H1 (cell line): ENCODE measurements at regions not wholly inside any gene's neighbourhood (a gene's known extent, or its start where the extent isn't known, plus 50 kb on each side); places are given as distances from the start of the nearest gene placed in this dataset.
A peak's percentile ranks its signal among the peaks of the same experiment; 100 is the strongest.

ENCODE experiments used
- BACH1 ChIP-seq: IDR thresholded peaks from 2 replicates; pipeline ENCODE4 v1.6.1; 2012; ENCODE audit warnings: low read length, improper control_type of control experiment
- CEBPB ChIP-seq: IDR thresholded peaks from 2 replicates; pipeline ENCODE4 v1.6.1; 2012; ENCODE audit warnings: low read depth, low read length
- CHD1 ChIP-seq: IDR thresholded peaks from 2 replicates; pipeline ENCODE4 v1.6.1; 2012; ENCODE audit warnings: low read depth, low read length, improper control_type of control experiment
- CHD2 ChIP-seq: IDR thresholded peaks from 2 replicates; pipeline ENCODE4 v1.6.1; 2012; ENCODE audit warnings: low read length, improper control_type of control experiment
- EP300 ChIP-seq, 2 experiments: IDR thresholded peaks; 1 replicate in 1 of 2; 2 replicates in 1 of 2; pipeline ENCODE4 v1.6.1; 2011 to 2012; ENCODE audit warnings: low read depth in 2 of 2, low read length in 2 of 2, mild to moderate bottlenecking in 2 of 2, borderline replicate concordance in 1 of 2, inconsistent platforms in 1 of 2, moderate library complexity in 1 of 2
- EZH2 ChIP-seq: fragments of 200-600 bp; sonication (generic); IDR thresholded peaks from 2 replicates; pipeline ENCODE4 v1.7.1; 2012; ENCODE audit warnings: low read depth, mild to moderate bottlenecking, moderate library complexity, low read length, inconsistent platforms; ENCODE audit not compliant: severe bottlenecking
- FOSL1 ChIP-seq: IDR thresholded peaks from 2 replicates; pipeline ENCODE4 v1.6.1; 2011; ENCODE audit warnings: mild to moderate bottlenecking, low read depth, low read length, moderate library complexity; ENCODE audit not compliant: insufficient read depth
- GTF2F1 ChIP-seq: IDR thresholded peaks from 2 replicates; pipeline ENCODE4 v1.6.1; 2012; ENCODE audit warnings: low read depth, low read length, improper control_type of control experiment, borderline replicate concordance
- KDM5A ChIP-seq: fragments of 200-600 bp; IDR thresholded peaks from 2 replicates; pipeline ENCODE4 v1.7.1; 2012; ENCODE audit warnings: mild to moderate bottlenecking, low read length, inconsistent platforms, mixed read lengths
- MAFK ChIP-seq: IDR thresholded peaks from 2 replicates; pipeline ENCODE4 v1.6.1; 2012; ENCODE audit warnings: low read depth, mild to moderate bottlenecking, improper control_type of control experiment, low read length
- NRF1 ChIP-seq: IDR thresholded peaks from 2 replicates; pipeline ENCODE4 v1.6.1; 2011; ENCODE audit warnings: mild to moderate bottlenecking, low read depth, low read length, improper control_type of control experiment
- POLR2A ChIP-seq, 2 experiments: IDR thresholded peaks; 1 replicate in 1 of 2; 2 replicates in 1 of 2; pipeline ENCODE4 v1.6.1; 2011; ENCODE audit warnings: low read depth in 2 of 2, low read length in 2 of 2, mild to moderate bottlenecking in 2 of 2; ENCODE audit errors: control extremely low read depth in 1 of 2
- RAD21 ChIP-seq, 2 experiments: IDR thresholded peaks in 1 of 2; conservative IDR thresholded peaks in 1 of 2; 2 replicates each; pipeline ENCODE4 v1.6.1; 2011; ENCODE audit warnings: low read depth in 2 of 2, low read length in 2 of 2, improper control_type of control experiment in 1 of 2, inconsistent platforms in 1 of 2, mild to moderate bottlenecking in 1 of 2, moderate library complexity in 1 of 2
- RXRA ChIP-seq: IDR thresholded peaks from 2 replicates; pipeline ENCODE4 v1.6.1; 2011; ENCODE audit warnings: low read depth, mild to moderate bottlenecking, low read length, moderate library complexity; ENCODE audit not compliant: insufficient read depth
- SIX5 ChIP-seq: IDR thresholded peaks from 2 replicates; pipeline ENCODE4 v1.6.1; 2011; ENCODE audit warnings: mild to moderate bottlenecking, low read depth, low read length
- TAF1 ChIP-seq: IDR thresholded peaks from 2 replicates; pipeline ENCODE4 v1.6.1; 2011; ENCODE audit warnings: mild to moderate bottlenecking, low read depth, low read length
- YY1 ChIP-seq: IDR thresholded peaks from 2 replicates; pipeline ENCODE4 v1.6.1; 2011; ENCODE audit warnings: low read depth, mild to moderate bottlenecking, low read length
- TF ChIP-seq, protein P1 (sequence below): IDR thresholded peaks from 2 replicates; pipeline ENCODE4 v1.6.1; 2012; ENCODE audit warnings: low read length, inconsistent platforms
- TF ChIP-seq, protein P2 (sequence below), 3 experiments: IDR thresholded peaks; 1 replicate in 2 of 3; 2 replicates in 1 of 3; pipeline versions ENCODE4 v1.5.1 to v1.6.1; 2011; ENCODE audit warnings: low read length in 3 of 3, mild to moderate bottlenecking in 3 of 3, inconsistent platforms in 2 of 3, low read depth in 1 of 3, moderate library complexity in 1 of 3; ENCODE audit not compliant: insufficient read depth in 1 of 3; ENCODE audit errors: control extremely low read depth in 1 of 3
- TF ChIP-seq, protein P3 (sequence below): IDR thresholded peaks from 2 replicates; pipeline ENCODE4 v1.6.1; 2012; ENCODE audit warnings: inconsistent platforms

DNA sequence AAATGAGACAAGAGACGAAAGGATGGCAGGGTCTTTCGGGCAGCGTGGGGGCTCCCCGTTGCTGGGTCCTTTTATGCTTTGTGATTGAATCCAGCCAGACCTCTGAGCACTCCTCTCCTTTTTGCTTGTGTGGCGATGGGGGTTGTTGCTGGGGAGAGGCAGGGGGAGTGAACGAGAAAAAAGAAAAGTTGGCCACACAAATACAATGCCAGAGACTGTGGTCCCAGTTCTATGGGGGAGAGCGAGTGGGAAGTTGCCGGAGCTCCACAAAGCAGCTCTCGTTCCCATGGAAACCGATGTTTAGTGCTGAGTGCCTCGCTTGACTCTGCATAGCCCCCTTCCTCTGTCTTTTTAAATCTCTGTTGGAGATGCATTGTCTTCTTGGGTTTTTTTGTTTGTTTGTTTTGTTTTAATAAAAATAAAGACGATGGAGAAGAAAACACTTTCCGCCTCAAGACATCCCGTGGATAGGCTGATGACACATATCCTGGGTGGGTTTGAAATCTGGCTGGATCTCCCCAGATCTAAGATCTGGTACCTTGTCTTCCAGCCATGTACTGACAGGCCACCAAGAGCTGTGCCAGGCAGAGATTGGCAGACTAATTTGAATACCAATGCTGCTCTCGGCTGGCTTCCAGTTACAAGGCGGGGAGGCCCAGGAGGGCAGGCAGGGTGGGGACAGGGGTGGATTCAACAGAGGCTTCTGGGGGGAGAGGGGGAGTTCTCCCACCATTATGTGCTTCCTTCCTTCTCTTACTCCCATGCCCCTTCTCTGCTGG lies 529.3 kb downstream of the QKI start (continued):
- TF ChIP-seq, protein P1, sequence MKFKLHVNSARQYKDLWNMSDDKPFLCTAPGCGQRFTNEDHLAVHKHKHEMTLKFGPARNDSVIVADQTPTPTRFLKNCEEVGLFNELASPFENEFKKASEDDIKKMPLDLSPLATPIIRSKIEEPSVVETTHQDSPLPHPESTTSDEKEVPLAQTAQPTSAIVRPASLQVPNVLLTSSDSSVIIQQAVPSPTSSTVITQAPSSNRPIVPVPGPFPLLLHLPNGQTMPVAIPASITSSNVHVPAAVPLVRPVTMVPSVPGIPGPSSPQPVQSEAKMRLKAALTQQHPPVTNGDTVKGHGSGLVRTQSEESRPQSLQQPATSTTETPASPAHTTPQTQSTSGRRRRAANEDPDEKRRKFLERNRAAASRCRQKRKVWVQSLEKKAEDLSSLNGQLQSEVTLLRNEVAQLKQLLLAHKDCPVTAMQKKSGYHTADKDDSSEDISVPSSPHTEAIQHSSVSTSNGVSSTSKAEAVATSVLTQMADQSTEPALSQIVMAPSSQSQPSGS: no peak; the same call in 1 of the 2 replicates
- TF ChIP-seq RAD21 (IDR thresholded peaks at IDR 0.05 in 1 of 2, conservative IDR thresholded peaks at IDR 0.05 in 1 of 2; ENCODE audit: low read depth in 2 of 2, low read length in 2 of 2): no peak
- TF ChIP-seq POLR2A (IDR thresholded peaks at IDR 0.05; ENCODE audit: control extremely low read depth in 1 of 2, low read depth in 2 of 2, low read length in 2 of 2): peak in 1 of 2 experiments; percentile 39; a peak in 1 of 3 replicates
- no peak for TF ChIP-seq RXRA
- TF ChIP-seq YY1: peak; percentile 73; the same call in 1 of the 2 replicates
- TF ChIP-seq EZH2: no peak
- TF ChIP-seq KDM5A: no peak
- no peak for TF ChIP-seq NRF1
- TF ChIP-seq, protein P2, sequence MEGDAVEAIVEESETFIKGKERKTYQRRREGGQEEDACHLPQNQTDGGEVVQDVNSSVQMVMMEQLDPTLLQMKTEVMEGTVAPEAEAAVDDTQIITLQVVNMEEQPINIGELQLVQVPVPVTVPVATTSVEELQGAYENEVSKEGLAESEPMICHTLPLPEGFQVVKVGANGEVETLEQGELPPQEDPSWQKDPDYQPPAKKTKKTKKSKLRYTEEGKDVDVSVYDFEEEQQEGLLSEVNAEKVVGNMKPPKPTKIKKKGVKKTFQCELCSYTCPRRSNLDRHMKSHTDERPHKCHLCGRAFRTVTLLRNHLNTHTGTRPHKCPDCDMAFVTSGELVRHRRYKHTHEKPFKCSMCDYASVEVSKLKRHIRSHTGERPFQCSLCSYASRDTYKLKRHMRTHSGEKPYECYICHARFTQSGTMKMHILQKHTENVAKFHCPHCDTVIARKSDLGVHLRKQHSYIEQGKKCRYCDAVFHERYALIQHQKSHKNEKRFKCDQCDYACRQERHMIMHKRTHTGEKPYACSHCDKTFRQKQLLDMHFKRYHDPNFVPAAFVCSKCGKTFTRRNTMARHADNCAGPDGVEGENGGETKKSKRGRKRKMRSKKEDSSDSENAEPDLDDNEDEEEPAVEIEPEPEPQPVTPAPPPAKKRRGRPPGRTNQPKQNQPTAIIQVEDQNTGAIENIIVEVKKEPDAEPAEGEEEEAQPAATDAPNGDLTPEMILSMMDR (IDR thresholded peaks at IDR 0.05; ENCODE audit: control extremely low read depth in 1 of 3, insufficient read depth in 1 of 3, low read depth in 1 of 3, low read length in 3 of 3): no peak
- no peak; a peak in 1 of 3 replicates for TF ChIP-seq EP300 (IDR thresholded peaks at IDR 0.05; ENCODE audit: borderline replicate concordance in 1 of 2, low read depth in 2 of 2, low read length in 2 of 2)
- no peak for TF ChIP-seq MAFK
- TF ChIP-seq SIX5: no peak
- no peak for TF ChIP-seq CHD2
- TF ChIP-seq, protein P3, sequence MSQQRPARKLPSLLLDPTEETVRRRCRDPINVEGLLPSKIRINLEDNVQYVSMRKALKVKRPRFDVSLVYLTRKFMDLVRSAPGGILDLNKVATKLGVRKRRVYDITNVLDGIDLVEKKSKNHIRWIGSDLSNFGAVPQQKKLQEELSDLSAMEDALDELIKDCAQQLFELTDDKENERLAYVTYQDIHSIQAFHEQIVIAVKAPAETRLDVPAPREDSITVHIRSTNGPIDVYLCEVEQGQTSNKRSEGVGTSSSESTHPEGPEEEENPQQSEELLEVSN: no peak
- no peak for TF ChIP-seq TAF1
- no peak for TF ChIP-seq FOSL1
- TF ChIP-seq CHD1: no peak
- no peak for TF ChIP-seq BACH1
- TF ChIP-seq GTF2F1: no peak
- no peak for TF ChIP-seq CEBPB
